HG03139 (cell line): ENCODE measurements at regions not wholly inside any gene's neighbourhood (a gene's known extent, or its start where the extent isn't known, plus 50 kb on each side); places are given as distances from the start of the nearest gene placed in this dataset.
"Not testable (repeated sequence)": the region's sequence is repeated elsewhere in the genome, so short reads cannot be mapped to it uniquely, and the experiment has no call there.

Experiments
- ATAC-seq: cut with Tn5 transposase; IDR thresholded peaks from one replicate; pipeline ENCODE4 v1.9.1; 2021; ENCODE audit not compliant: unreplicated experiment

GRCh38 chr4:100907465-100908454 is 389.9 kb upstream of the EMCN start:
- no peak for ATAC-seq

GRCh38 chr4:100906973-100907372 is 389.2 kb upstream of the EMCN start:
- no peak for ATAC-seq

- not testable (repeated sequence) for ATAC-seq
Observed at GRCh38 chr4:100900945-100901344, 383.1 kb upstream of the EMCN start.

GRCh38 chr4:100900134-100900533 is 382.3 kb upstream of the EMCN start:
- no peak for ATAC-seq

- ATAC-seq, result no peak
Observed at GRCh38 chr4:100898844-100899243, 381.0 kb upstream of the EMCN start.

GRCh38 chr4:100895556-100896197 is 377.9 kb upstream of the EMCN start:
- peak; percentile 86 for ATAC-seq

- ATAC-seq, result no peak
Observed at GRCh38 chr4:100894339-100894870, 376.6 kb upstream of the EMCN start.

- no peak for ATAC-seq
Observed at GRCh38 chr4:100891808-100892207, 374.0 kb upstream of the EMCN start.

GRCh38 chr4:100889898-100890297 is 372.1 kb upstream of the EMCN start:
- no peak for ATAC-seq

- ATAC-seq, result no peak
Observed at GRCh38 chr4:100889401-100889800, 371.6 kb upstream of the EMCN start.

GRCh38 chr4:100882661-100883060 is 364.8 kb upstream of the EMCN start:
- no peak for ATAC-seq

GRCh38 chr4:100881283-100881682 is 363.5 kb upstream of the EMCN start:
- ATAC-seq, result no peak

- ATAC-seq, result no peak
Observed at GRCh38 chr4:100880011-100880410, 362.2 kb upstream of the EMCN start.

- ATAC-seq, result no peak
Observed at GRCh38 chr4:100879471-100879870, 361.6 kb upstream of the EMCN start.

- no peak for ATAC-seq
Observed at GRCh38 chr4:100876546-100876945, 358.7 kb upstream of the EMCN start.

GRCh38 chr4:100875296-100876068 is 357.7 kb upstream of the EMCN start:
- no peak for ATAC-seq

GRCh38 chr4:100872811-100873210 is 355.0 kb upstream of the EMCN start:
- no peak for ATAC-seq

GRCh38 chr4:100870940-100871772 is 353.3 kb upstream of the EMCN start:
- ATAC-seq, result no peak

GRCh38 chr4:100869276-100869675 is 351.5 kb upstream of the EMCN start:
- ATAC-seq, result no peak

- not testable (repeated sequence) for ATAC-seq
Observed at GRCh38 chr4:100868281-100868680, 350.5 kb upstream of the EMCN start.
